LoVo (cell line): ENCODE measurements at regions not wholly inside any gene's neighbourhood (a gene's known extent, or its start where the extent isn't known, plus 50 kb on each side); places are given as distances from the start of the nearest gene placed in this dataset.
A peak's percentile ranks its signal among the peaks of the same experiment; 100 is the strongest.
"Not testable (repeated sequence)": the region's sequence is repeated elsewhere in the genome, so short reads cannot be mapped to it uniquely, and the experiment has no call there.

Experiments used
- DNase-seq: peaks from one replicate; pipeline ENCODE4 v3.0.0-alpha.2; 2016; ENCODE audit warnings: low spot score

GRCh38 chr20:55067158-55067825 lies 591.9 kb downstream of the DOK5 start:
- no peak for DNase-seq

- DNase-seq = no peak
Observed at GRCh38 chr20:55058938-55059337, 583.5 kb downstream of the DOK5 start.

- no peak for DNase-seq
Observed at GRCh38 chr20:55057779-55058415, 582.5 kb downstream of the DOK5 start.

- no peak for DNase-seq
Observed at GRCh38 chr20:55054453-55054852, 579.1 kb downstream of the DOK5 start.

- no peak for DNase-seq
Observed at GRCh38 chr20:55053389-55053788, 578.0 kb downstream of the DOK5 start.

GRCh38 chr20:55052459-55052858 lies 577.1 kb downstream of the DOK5 start:
- DNase-seq = no peak

- no peak for DNase-seq
Observed at GRCh38 chr20:55038684-55039083, 563.3 kb downstream of the DOK5 start.

GRCh38 chr20:55031971-55032370 lies 556.6 kb downstream of the DOK5 start:
- no peak for DNase-seq

- no peak for DNase-seq
Observed at GRCh38 chr20:55014766-55015165, 539.4 kb downstream of the DOK5 start.

- DNase-seq = no peak
Observed at GRCh38 chr20:55010761-55011160, 535.4 kb downstream of the DOK5 start.

- DNase-seq = no peak
Observed at GRCh38 chr20:55009066-55009465, 533.7 kb downstream of the DOK5 start.

- DNase-seq = no peak
Observed at GRCh38 chr20:55004044-55004443, 528.7 kb downstream of the DOK5 start.

- no peak for DNase-seq
Observed at GRCh38 chr20:54995553-54995952, 520.2 kb downstream of the DOK5 start.

- no peak for DNase-seq
Observed at GRCh38 chr20:54995011-54995410, 519.6 kb downstream of the DOK5 start.

- DNase-seq = no peak
Observed at GRCh38 chr20:54985091-54985490, 509.7 kb downstream of the DOK5 start.

GRCh38 chr20:54984104-54984448 lies 508.7 kb downstream of the DOK5 start:
- no peak for DNase-seq

GRCh38 chr20:54983394-54984103 lies 508.2 kb downstream of the DOK5 start:
- not testable (repeated sequence) for DNase-seq

- DNase-seq = no peak
Observed at GRCh38 chr20:54981175-54981574, 505.8 kb downstream of the DOK5 start.

GRCh38 chr20:54980103-54980960 lies 504.9 kb downstream of the DOK5 start:
- peak; percentile 12 for DNase-seq

- DNase-seq = no peak
Observed at GRCh38 chr20:54950304-54950703, 474.9 kb downstream of the DOK5 start.

GRCh38 chr20:54941666-54942065 lies 466.3 kb downstream of the DOK5 start:
- no peak for DNase-seq

GRCh38 chr20:54940522-54940921 lies 465.1 kb downstream of the DOK5 start:
- no peak for DNase-seq
